SKM-1 treated with dmso at 0.1 percent for 144 hours (cell line): ENCODE measurements at regions not wholly inside any gene's neighbourhood (a gene's known extent, or its start where the extent isn't known, plus 50 kb on each side); places are given as distances from the start of the nearest gene placed in this dataset.

Experiments used
- DNase-seq: peaks from one replicate; lab custom pipeline; 2025; ENCODE audit not compliant: unreplicated experiment; lab: John Stamatoyannopoulos, UW

DNA sequence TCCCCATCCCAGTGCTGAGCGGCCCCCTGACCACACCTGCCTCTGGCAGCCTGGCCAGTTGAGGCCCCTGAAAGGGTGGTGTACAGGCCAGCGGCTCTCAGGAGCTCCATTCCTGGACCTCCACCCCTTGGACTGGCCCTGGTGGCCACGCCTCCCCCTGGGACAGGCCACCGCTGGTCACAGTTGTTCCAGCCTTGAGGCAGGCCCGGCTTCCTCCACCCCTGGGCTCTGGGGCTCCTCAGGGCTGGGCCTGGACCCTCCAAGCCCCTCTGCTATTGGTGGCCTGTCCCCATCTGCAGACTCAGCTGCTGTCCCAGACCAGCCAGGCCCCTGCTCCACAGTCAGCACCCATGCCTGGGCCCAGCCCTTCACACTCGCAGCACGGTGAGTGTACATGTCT, 93.2 kb upstream of the NKX1-1 start:
- no peak for DNase-seq

DNA sequence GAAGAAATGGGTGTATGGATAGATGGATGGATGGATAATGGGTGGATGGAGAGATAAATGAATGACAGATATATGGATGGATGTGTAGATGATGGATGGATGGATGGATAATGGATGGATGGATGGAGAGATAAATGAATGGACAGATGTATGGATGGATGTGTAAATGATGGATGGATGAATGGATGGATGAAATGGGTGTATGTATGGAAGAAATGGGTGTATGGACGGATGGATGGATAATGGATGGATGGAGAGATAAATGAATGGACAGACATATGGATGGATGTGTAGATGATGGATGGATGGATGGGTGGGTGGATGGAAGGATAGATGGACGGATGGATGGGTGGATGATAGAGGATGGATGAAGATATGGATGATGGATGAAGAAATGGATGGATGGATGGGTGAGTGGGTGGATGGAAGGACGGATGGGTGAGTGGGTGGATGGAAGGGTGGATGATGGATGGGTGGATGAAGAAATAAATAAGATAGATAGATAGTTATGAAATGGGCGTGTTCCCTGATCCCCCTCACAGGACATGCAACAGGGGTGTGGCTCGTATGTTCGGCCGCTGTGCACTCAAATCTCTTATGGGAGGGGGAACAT, 91.1 kb upstream of the NKX1-1 start:
- DNase-seq: no peak

DNA sequence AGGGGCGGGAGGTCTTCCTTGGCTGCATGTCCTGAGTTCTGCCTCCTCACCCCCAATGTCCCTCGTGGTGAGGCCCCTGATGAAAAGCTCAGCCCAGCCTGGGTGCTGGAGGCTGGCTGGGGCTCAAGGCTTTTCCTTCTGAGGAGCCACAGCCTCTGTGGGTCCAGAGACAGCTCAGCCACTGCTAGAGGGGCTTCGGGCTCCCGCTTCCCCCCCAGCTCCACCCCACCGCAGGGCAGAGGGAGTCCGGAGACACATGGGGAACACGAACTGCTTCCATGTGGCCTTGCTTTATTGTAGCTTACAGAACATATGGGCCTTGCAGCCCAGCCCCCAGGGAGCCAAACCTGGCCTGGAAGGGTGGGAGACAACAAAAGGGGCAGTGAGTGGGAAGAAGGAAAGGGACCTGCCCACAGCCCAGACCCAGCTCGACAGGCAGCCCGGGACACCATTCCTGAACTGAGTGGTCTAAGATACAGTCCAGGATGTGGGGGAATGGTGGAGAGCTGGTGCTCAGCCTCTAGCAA, 89.9 kb upstream of the NKX1-1 start:
- DNase-seq: no peak

DNA sequence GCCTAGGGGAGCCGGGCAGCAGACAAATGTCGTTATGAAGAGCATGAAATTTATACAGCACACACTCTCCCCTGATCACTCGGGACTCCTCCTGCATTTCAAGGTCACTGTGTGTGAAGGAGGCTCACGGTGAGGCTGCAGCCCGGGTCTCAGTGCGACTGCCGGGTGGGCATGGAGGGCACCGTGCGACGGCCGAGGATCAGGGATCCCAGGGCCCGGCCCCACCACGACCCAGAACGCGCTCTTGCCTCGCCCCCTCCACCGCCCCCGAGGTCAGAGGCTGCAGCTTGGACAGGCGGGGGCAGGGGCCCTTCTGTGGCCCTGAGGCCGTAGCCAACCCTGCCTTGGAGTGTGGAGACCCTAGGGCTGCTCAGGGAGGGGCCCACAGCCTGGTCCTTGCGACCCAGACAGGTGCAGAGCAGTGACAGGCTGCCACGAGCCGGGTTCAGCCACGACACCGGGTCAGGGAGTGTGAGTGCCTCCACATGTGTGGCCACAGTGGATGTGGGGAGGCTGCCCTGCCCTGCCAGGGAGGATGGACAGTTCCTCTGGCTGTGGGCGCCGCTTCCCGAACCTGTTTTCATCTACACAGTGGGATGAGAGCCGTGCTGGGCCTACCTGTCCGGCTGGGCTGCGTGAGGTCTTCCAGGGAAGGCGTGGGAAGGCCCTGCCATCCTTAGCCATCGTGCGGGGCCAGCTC, 89.3 kb upstream of the NKX1-1 start:
- DNase-seq: no peak

DNA sequence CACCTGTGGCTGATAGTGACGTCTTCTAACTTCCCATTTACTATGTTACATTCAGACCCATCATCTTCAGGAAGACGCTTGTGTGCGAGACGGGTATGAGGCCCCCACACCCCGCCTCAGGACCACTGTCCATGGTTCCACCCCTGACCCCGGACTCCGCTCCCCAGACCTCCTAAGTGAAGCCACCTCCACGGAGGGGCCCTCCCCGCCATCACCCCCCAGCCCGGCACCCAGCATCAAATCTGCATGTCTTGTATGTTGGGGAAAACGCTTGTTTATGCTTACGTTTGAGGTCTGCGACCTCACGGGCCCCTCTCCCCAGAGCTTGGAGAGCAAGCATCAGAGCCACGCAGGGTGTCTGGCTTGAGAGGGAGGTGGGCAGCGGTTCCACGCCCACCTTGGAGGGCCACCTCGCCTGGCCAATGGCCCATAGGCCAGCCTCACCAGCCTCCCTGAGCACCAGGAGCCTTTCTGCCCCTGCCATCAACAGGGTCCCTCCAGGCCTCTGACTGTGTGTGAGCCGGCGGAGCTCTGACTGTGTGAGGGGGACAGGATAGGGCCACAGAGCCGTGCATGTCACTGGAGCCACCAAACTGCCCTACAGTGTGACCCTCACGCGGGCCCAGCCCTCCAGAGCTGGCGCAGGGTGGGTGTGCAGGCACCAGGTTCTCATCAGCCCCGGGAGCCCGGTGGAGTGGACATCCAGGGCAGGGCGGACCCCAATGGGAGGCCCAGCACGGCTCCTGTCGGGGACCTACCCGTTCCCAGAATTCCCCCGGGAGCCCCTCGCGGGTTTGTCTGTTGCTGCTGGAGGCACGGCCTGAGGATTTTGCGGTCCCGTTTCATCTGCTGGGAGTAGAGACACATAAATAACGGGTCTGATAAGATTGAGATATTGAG, 88.4 kb upstream of the NKX1-1 start:
- no peak for DNase-seq

DNA sequence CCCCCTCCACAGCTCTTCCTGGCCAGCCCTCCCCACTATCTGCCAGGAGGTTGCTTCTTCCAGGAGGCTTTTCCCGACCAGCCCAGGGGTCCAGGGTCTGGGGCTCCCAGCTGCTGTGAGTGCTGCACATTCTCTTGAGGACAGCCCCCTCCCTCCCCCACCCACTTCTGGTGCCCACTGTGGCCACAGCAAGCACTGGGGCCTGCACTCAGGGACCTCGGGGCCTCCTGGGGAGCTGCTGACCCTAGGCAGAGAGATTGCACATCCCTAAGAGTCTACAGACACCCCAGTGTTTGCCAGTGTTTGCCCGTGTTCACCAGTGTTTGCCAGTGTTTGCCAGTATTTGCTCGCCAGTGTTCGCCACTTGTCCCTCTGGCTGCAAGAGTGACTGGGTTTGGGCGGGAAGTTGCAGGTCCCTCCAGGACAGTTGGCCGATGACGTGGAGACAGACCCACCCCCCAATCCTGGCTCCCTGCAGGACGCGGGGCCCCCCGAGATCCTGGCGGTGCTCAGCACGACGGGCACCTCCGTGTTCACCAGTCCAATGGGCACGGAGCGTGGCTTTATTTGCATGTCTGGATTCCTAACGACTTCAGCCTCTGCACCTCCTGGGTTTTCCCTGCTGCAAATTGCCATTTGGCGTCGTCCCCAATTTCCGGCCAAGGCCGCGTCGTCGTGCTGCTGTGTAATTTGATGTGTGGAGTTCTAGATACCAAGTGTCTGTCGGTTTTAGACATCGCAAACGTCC, 87.5 kb upstream of the NKX1-1 start:
- DNase-seq: no peak

DNA sequence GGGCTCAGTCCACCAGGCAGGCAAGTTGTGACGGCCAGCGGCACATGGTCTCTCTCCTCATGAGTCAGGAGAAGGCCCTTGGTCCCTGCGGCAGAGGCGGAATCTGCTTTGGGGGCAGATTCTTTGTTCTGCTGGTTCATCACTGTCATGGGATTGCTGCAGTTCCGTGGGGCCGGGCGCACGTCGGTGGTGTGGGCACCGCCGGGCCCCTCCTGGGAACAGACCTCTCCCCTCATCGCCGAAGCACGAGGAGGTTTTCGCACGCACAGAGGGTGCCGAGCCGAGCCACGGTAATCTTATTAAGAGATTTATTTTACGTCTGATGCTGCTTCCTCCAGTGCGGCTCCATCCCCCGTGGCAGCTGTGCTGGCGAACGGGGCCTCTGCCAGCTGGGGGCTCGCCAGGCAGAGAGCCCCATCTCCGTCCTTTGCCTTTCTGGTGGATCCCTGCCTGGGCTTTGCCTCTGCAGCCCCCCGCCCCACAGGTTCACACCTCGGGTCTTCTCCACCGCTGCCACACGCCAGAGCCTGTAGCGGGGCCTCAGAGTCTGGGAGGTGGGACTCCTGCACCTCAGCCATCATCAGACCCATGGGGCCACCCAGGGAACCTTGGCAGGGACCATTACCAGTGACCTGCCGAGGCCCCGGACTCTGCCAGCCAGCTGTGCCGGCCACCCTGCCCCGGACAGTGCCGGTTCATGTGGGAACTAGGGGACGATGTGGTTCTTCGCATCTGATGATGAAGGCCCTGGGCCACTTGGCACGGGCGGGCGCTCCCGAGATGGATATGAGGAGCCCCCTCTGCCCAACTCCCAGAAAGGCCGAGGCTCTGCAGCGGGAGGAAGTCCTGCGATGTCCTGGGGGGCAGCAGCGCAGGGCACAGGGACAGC, 86.7 kb upstream of the NKX1-1 start:
- no peak for DNase-seq

DNA sequence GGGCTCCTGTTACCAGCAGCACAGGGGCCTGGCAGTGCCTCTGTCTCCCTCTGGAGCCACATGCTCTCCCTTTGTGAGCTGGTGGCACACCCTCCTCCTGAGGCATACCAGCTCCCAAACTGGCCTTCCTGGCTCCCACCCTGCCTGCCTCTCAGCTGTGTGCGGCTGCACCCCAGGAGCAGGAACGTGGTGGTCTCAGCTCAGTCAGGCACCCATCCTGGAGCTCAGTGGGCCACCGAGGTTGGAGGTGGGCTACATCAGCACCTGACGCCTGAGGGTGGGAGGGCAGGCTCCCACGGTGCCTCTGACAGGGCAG, 85.9 kb upstream of the NKX1-1 start:
- no peak for DNase-seq

DNA sequence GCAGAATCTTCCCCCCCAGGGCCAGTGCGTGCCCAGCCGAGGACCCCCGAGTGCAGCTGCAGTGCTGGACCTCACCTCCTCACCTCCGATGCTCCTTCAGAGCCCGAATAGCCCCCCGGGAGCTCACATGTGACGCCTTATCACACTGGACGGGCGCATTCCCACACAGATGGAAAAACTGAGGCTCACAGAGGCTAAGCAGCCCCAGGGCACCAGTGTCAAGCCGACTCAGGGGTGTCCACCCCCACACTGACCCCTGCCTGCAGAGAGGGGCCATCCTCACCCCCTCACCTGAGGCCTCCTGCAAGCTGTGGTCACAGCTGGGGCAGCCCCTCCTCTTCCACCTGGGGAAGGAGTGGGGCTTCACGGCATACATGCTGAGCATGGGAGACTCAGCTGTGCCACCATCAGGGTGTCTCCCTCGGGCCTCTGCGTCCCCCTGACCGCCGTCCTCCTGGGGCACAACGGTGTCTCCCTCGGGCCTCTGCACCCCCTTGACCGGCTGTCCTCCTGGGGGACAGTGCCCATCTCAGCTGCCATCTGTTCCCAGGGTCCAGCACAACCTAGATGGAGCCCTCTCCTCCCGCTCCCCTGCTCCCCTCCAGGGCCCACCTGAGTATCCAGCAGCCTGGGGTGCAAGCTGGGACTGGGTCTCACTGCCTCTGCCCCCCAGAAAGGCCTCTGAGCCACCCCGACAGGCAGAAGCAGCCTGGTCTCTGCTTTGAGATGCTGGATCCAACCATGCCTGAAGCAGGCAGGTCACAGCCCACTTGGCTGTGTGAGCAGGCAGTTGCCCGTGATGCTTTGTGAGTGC, 85.3 kb upstream of the NKX1-1 start:
- no peak for DNase-seq

DNA sequence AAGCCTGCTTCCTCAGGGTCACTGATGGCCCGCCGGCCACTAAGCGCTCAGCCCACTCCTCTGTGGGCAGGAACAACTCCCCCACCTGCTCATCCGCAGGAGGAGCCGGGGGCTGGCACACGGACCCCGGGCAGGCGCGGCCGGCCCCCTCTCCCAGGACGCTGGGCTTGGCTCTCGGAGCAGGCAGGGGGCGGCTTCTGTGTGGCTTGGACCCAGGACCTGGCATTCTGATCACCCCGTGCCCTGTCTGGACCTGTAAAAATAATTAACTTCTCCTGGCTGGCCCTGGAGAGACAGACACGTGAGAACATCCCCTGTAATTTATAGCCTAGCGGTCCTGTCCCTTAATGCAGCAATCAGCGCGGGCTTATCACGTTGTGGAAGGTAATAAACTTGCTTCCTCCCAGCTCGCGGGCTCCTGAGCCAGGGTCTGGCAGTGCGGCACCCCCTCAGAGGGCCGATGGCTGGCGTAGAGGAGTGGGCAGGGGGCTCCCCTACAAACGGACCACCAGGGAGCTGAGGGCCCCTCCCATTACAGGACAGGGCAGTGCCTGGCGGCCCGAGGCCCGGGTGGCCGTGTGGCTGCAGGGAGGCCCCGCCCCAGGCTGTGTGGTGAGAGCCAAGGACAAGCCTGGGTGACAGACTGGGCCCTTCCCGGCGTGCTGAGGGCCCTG, 84.5 kb upstream of the NKX1-1 start:
- no peak for DNase-seq

DNA sequence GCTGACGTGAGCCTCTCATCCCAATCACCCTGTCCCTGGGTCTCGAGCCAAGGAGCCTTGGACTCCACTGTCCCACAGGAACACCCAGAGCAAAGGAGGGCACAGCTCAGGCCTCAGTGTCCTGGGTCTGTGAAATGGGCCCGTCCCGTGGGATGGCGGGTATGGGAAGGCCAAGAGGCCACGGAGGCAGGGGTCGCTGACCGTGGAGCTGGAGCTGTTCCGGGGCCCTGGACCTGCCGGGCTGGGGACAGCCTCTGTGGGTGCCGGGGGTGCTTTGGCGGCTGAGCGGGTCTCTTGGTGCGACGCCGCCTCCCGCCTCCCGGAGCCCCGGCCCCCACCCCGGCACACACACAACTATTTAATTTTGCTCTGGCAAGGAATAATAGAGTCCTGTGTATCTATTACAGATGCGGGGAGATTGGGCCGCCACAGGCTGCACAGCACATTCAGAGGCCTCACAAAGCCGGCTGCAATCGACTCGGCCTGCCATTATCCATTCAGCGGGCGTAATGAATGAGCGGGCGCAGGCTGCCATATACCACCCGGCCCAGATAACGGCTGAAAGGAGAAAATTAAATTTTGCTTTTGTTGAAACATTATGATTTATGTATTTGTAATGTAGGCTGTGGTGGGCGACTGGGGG, 83.9 kb upstream of the NKX1-1 start:
- no peak for DNase-seq

DNA sequence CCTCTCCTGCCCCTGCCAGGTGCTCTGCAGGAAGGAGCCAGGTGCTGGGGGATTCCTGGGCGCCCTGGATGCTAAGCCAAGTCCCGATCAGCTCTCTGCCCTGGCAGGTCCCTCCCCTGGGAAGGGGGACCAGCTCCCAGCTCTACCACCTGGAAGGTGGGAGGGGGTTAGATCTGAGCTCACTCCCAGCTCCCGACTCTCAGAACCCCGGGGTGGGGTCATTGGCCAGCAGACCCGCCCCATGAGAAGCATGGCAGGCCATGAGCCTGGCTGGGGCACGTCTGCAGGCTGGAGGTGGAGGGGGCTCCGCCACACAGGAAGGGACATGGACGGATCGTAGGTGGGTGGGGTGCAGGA, 83.4 kb upstream of the NKX1-1 start:
- no peak for DNase-seq

DNA sequence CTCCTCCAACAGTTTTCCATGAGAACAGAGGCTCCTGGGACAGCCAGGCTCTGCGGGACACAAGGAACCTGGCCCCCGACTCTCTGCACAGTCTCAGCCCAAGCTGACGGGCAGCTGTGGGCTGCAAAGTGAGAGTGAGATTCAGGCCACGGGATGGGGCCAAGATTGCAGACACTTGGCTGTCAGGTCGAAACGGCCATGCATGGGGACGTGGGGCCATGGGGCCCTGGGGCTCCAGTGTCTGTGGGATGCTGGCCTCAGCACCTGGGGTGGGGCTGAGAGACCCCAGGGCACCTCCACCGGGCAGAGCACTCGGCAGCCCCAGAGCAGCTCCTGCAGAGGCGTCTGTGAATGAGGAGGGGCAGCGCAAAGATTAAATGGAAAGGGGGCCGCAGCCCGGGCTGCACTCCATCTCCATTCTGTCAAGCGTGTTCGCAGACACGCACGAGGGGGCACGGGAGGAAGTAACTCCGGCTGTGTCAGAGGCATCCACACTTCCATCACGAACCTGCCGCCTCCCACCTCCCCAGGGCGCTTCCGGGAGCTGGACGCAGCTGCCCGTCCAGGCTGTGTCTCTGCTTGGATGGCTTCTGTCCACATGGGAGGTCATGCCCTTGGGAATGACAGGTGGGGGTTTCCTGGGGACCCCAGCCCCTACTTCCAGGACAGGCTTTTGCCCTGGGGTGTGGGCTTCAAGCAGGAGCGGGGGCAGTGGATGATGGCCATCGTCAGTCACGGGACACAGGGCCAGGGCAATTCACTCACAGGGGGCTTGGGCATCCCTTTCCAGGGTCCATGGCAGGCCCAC, 82.8 kb upstream of the NKX1-1 start:
- DNase-seq: no peak

DNA sequence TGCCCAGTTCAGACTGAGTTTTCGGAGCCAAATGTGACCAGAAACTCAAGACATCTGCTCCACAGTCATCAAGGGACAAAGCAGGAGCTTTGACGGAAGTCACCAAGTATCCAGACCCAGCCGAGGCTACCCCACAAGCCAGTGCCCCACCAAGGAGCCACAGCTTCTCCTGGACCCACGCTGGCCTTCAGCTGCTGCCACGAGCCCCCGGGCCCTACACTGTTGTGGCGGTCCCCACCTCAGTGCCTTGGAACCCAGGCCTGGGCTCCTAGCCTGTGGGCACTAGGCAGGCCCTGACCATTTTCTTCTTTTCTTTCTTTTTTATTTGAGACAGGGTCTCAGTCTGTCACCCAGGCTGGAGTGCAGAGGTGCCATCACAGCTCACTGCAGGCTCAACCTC, 82.1 kb upstream of the NKX1-1 start:
- DNase-seq: no peak

DNA sequence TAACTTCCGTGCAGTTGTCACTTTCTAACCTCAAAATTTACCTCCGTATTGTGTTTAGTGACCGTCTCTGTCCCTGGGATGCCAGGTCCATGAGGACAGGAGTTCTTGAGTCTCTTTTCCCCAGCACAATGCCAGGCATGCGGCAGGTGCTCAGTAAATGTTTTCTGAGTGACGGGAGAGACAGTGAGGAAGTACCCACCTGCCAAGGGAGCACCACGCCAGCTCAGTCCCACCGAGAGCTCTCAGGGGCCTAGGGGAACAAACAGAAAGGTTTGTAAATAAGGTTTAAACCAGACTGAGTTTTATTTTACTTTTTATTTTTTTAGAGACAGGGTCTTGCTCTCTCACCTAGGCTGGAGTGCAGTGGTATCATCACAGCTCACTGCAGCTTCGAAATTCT, 81.5 kb upstream of the NKX1-1 start:
- no peak for DNase-seq

DNA sequence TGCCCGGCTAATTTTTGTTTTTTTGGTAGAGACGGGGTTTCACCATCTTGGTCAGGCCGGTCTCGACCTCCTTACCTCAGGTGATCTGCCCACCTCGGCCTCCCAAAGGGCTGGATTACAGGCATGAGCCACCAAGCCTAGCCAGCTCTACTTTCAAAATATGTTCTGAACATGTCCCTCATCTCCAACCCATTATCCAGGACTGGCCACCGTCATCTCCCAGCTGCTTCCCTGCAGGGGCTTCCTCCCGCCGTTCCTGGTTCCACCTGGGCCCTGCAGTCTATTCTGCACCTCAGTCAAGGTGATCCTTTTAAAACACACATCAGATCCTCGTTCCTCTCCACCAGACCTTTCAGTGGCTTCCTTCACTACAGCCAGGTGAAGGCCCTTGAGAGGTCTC, 80.9 kb upstream of the NKX1-1 start:
- DNase-seq: no peak

DNA sequence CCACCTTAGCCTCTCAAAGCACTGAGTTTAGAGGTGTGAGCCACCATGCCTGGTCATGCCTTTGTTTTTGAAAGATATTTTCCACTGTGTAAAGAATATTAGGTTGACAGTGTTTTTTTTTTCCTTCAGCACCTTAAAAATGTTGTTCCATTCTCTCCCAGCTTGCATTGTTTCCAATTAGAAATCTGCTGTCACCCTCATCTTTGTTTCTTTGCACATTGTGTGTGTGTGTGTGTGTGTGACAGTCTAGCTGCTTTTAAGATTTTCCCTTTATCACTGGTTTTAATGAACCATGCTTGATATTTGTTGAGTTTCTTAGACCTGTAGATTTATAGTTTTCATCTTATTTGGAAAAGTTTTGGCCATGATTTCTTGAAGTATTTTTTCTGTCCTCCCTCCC, 79.0 kb upstream of the NKX1-1 start:
- DNase-seq: no peak

DNA sequence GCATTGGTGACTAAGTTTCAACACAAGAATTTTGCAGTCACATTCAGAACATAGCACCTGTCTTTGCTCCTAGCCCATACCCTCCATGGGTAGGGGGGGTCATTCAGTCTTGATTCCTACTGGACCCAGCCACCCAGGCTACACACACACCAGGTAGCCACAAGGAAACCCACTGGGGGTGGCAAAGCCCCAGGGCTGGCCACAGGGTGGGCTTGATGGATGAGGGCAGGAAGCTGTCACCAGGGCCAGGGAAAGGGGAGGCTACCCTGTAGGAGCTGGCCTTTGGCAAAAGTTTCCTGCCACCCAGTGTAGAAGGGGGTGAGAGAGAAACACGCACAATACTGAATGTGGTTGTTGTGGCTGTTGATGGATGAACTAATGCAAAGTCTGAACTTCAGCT, 74.5 kb upstream of the NKX1-1 start:
- no peak for DNase-seq
